BLaER1 (cell line): ENCODE measurements at regions not wholly inside any gene's neighbourhood (a gene's known extent, or its start where the extent isn't known, plus 50 kb on each side); places are given as distances from the start of the nearest gene placed in this dataset.

Experiments
- H3K27ac ChIP-seq: shearing (Covaris generic); formaldehyde crosslinking; 2 replicates; pipeline ENCODE4 v1.8.1; 2022
- H3K27me3 ChIP-seq: shearing (Covaris generic); formaldehyde crosslinking; 2 replicates; pipeline ENCODE4 v1.8.1; 2022
- H3K36me3 ChIP-seq: shearing (Covaris generic); formaldehyde crosslinking; 2 replicates; pipeline ENCODE4 v1.8.1; 2022
- H3K4me1 ChIP-seq: shearing (Covaris generic); formaldehyde crosslinking; 2 replicates; pipeline ENCODE4 v1.8.1; 2022
- H3K4me2 ChIP-seq: shearing (Covaris generic); formaldehyde crosslinking; 2 replicates; pipeline ENCODE4 v1.8.1; 2022
- H3K4me3 ChIP-seq: shearing (Covaris generic); formaldehyde crosslinking; 2 replicates; pipeline ENCODE4 v1.8.1; 2022
- H3K9ac ChIP-seq: shearing (Covaris generic); formaldehyde crosslinking; 2 replicates; pipeline ENCODE4 v1.8.1; 2022
- H3K9me3 ChIP-seq: shearing (Covaris generic); formaldehyde crosslinking; 2 replicates; pipeline ENCODE4 v1.8.1; 2022
- H4K20me1 ChIP-seq: shearing (Covaris generic); formaldehyde crosslinking; 2 replicates; pipeline ENCODE4 v1.8.1; 2022
- Cebpa-rat ChIP-seq: shearing (Covaris generic); IDR thresholded peaks from 2 replicates; pipeline ENCODE4 v1.8.1; 2022

- Histone ChIP-seq H3K36me3 (no peaks in the 10 kb centered on the region), H3K4me2 (no peak overlapping the region), H3K9ac (no peak overlapping the region), H3K27me3 (no peaks in the 10 kb centered on the region), H4K20me1 (no peaks in the 10 kb centered on the region), H3K4me1 (peaks cover 10% of the 10 kb centered on the region), H3K27ac (no peak overlapping the region), H3K9me3 (0 out of 2 replicates have a peak, but pooled peaks cover 5% of the 10 kb centered on the region), H3K4me3 (no peak overlapping the region)
- TF ChIP-seq Cebpa-rat, result no peak
These were observed 296.1 kb downstream of the ZEB1 start for GRCh38 chr10:31615129-31615528.

- Histone ChIP-seq H3K9ac (no peak overlapping the region), H3K27ac (no peak overlapping the region), H3K4me2 (no peak overlapping the region), H4K20me1 (no peaks in the 10 kb centered on the region), H3K36me3 (no peaks in the 10 kb centered on the region), H3K27me3 (no peaks in the 10 kb centered on the region), H3K4me1 (peaks cover 10% of the 10 kb centered on the region), H3K4me3 (no peak overlapping the region), H3K9me3 (0 out of 2 replicates have a peak, but pooled peaks cover 5% of the 10 kb centered on the region)
- no peak for TF ChIP-seq Cebpa-rat
These were observed 295.6 kb downstream of the ZEB1 start for GRCh38 chr10:31614611-31615010.

DNA sequence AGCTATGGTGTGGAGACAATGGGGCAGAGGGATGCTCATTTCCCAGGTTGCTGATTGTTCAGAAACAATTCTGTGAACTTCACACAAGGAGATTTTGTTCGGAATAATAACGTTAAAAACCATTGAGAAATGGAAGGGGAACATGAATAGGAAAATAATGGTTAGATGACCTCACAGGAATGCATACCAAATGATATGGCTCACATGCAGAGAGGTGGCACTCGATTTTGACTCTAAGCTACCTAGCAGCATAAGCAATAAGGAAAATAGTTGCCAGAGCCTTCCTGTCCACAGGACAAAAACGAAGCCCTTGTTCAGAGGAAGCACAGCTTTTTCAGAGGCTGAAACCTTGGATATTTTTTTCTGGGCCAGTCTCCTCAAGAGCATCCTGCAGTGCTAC, 293.1 kb downstream of the ZEB1 start:
- H3K27me3 ChIP-seq, result no peaks in the 10 kb centered on the region
- H3K9ac ChIP-seq, result no peak overlapping the region
- no peaks in the 10 kb centered on the region for H4K20me1 ChIP-seq
- no peak overlapping the region for H3K4me3 ChIP-seq
- no peaks in the 10 kb centered on the region for H3K36me3 ChIP-seq
- no peak overlapping the region for H3K27ac ChIP-seq
- no peak for TF ChIP-seq Cebpa-rat
- H3K4me1 ChIP-seq, result peaks cover 10% of the 10 kb centered on the region
- H3K9me3 ChIP-seq, result 0 out of 2 replicates have a peak, but pooled peaks cover 5% of the 10 kb centered on the region
- peak overlapping the region; percentile 33 for H3K4me2 ChIP-seq

DNA sequence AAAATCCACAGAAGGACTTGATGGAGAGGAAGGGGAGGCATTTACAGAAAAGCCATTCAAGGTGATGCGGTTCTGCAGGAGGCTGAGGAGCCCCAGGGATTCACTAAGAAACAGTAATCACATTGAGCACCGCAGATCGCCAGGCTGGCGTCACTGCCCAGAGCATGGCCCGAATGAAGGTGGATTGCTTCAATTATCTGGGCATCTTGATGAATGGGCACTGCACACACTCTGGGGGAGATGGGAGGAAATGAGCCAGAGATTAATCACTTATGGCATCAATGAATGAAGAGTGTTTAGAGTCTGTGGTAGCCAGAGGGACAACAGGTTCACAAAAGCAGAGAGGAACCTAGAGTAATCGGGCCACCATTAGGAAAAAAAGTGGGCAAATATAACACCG, 292.1 kb downstream of the ZEB1 start:
- Histone ChIP-seq H3K4me2 (no peak overlapping the region), H3K27ac (no peak overlapping the region), H3K4me1 (peaks cover 10% of the 10 kb centered on the region), H3K9ac (no peak overlapping the region), H4K20me1 (no peaks in the 10 kb centered on the region), H3K4me3 (no peak overlapping the region), H3K27me3 (no peaks in the 10 kb centered on the region), H3K36me3 (no peaks in the 10 kb centered on the region), H3K9me3 (0 out of 2 replicates have a peak, but pooled peaks cover 5% of the 10 kb centered on the region)
- TF ChIP-seq Cebpa-rat, result no peak

DNA sequence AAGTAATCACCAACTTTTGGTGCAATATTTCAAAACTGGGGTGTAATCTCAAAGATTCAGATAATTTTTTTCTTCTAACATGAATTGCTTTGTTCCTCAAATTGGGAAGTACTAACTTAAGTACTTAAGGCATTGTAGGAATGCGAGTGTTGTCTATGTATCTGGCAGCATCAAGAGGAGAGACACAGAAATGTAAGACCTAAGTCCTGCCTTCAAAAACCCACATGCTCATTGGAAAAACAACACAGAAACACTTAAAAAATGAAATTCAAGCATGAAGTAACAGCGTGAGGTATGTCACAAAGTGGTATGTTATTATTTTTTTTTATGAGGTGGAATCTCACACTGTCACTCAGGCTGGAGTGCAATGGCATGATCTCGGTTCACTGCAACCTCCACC, 288.5 kb downstream of the ZEB1 start:
- Histone ChIP-seq H3K27ac (no peak overlapping the region), H4K20me1 (no peaks in the 10 kb centered on the region), H3K4me2 (no peak overlapping the region), H3K36me3 (no peaks in the 10 kb centered on the region), H3K9me3 (no peaks in the 10 kb centered on the region), H3K4me3 (no peak overlapping the region), H3K27me3 (no peaks in the 10 kb centered on the region), H3K9ac (no peak overlapping the region), H3K4me1 (peaks cover 35% of the 10 kb centered on the region)
- TF ChIP-seq Cebpa-rat, result no peak

DNA sequence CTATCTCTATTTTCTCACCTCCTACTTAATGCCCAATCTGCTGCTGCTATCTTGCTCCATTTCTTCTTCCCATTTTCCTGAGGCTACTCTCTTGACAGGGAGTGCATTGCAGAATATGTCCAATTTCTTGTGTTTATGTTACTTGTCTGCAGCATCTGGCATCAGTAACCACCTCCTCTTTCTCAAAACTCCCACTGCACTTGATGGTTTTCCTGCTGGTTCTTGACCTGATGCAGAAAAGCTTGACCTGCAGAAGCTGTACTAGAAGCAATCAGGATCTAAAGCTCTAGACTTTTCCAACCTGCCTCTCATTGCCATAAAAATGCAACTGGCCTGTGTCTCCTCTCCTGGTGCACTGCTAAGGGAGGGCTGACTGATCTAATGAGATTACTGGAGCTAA, 287.8 kb downstream of the ZEB1 start:
- no peak for TF ChIP-seq Cebpa-rat
- Histone ChIP-seq H3K4me2 (no peak overlapping the region), H3K36me3 (no peaks in the 10 kb centered on the region), H3K27me3 (no peaks in the 10 kb centered on the region), H3K9me3 (no peaks in the 10 kb centered on the region), H3K4me1 (peaks cover 32% of the 10 kb centered on the region), H3K27ac (no peak overlapping the region), H3K4me3 (no peak overlapping the region), H3K9ac (no peak overlapping the region), H4K20me1 (no peaks in the 10 kb centered on the region)

- no peak for TF ChIP-seq Cebpa-rat
- H3K9ac ChIP-seq, result no peak overlapping the region
- H4K20me1 ChIP-seq, result no peaks in the 10 kb centered on the region
These were observed 287.0 kb downstream of the ZEB1 start for GRCh38 chr10:31605861-31606525.

GRCh38 chr10:31605426-31605825, 286.4 kb downstream of the ZEB1 start:
- no peaks in the 10 kb centered on the region for H3K27me3 ChIP-seq
- H3K4me2 ChIP-seq, result no peak overlapping the region
- H3K9me3 ChIP-seq, result no peaks in the 10 kb centered on the region
- no peak overlapping the region for H3K4me3 ChIP-seq
- no peaks in the 10 kb centered on the region for H3K36me3 ChIP-seq
- H3K4me1 ChIP-seq, result peaks cover 26% of the 10 kb centered on the region
- H3K9ac ChIP-seq, result no peak overlapping the region
- TF ChIP-seq Cebpa-rat, result no peak
- no peaks in the 10 kb centered on the region for H4K20me1 ChIP-seq
- no peak overlapping the region for H3K27ac ChIP-seq

More at GRCh38 chr10:31605861-31606525, 287.0 kb downstream of the ZEB1 start:
- Histone ChIP-seq H3K27ac (no peak overlapping the region), H3K4me2 (no peak overlapping the region), H3K36me3 (no peaks in the 10 kb centered on the region), H3K4me3 (no peak overlapping the region), H3K27me3 (no peaks in the 10 kb centered on the region), H3K9me3 (no peaks in the 10 kb centered on the region), H3K4me1 (peaks cover 26% of the 10 kb centered on the region)

DNA sequence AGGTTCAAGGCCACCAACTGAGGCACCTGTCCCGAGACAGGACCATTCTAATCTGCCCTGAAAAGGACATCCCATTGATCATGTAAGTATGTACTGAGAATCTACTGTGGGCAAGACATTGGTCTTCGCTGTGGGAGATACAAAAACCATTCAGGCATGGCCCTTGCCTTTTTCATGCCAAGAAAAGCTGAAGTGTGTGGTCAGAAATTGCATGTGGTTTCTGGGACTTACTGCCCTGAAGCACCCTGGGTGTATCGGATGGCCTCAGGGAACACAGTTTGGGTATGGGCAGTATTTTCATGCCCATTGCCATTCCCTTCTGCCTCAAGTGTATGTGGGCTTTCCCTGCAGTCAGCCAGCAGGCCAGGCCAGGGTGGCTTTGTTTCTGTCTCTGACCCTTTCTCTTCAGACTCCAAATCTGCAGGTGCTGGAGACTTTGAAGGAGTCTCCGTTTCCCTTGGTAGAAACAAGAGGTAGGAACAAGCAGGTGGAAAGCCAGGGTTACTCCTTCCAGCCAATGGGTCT, 285.7 kb downstream of the ZEB1 start:
- H3K27me3 ChIP-seq, result no peaks in the 10 kb centered on the region
- peak overlapping the region; percentile 82 for H3K4me2 ChIP-seq
- no peaks in the 10 kb centered on the region for H3K9me3 ChIP-seq
- peaks cover 26% of the 10 kb centered on the region for H3K4me1 ChIP-seq
- H3K9ac ChIP-seq, result no peak overlapping the region
- TF ChIP-seq Cebpa-rat, result no peak
- no peaks in the 10 kb centered on the region for H3K36me3 ChIP-seq
- no peak overlapping the region for H3K4me3 ChIP-seq
- H3K27ac ChIP-seq, result no peak overlapping the region
- no peaks in the 10 kb centered on the region for H4K20me1 ChIP-seq

DNA sequence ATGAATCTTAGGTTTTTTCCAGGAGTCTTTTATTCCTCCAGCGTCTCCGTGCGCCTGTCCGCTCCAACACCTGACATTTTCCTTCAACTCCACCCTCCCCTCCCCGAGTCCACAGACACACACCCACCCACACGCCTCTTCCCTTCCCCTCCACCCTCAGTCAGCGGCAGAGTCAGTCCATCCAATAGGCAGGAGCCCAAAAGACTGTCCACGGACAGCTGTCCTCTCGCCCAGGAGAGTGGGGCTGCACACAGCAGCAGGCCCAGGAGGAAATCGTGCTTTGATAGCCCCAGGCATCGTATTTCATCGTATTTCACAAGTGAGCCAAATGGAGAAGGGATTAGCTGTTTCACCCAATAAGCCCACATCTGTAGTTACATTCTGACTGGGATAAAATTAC, 285.1 kb downstream of the ZEB1 start:
- H3K27ac ChIP-seq, result no peak overlapping the region
- H3K4me3 ChIP-seq, result peak overlapping the region; percentile 78
- H3K9ac ChIP-seq, result no peak overlapping the region
- no peaks in the 10 kb centered on the region for H3K27me3 ChIP-seq
- no peak for TF ChIP-seq Cebpa-rat
- H3K4me1 ChIP-seq, result peaks cover 26% of the 10 kb centered on the region
- H3K4me2 ChIP-seq, result peak overlapping the region; percentile 82
- H3K36me3 ChIP-seq, result no peaks in the 10 kb centered on the region
- H4K20me1 ChIP-seq, result no peaks in the 10 kb centered on the region
- H3K9me3 ChIP-seq, result no peaks in the 10 kb centered on the region
